Endodermal cell (in vitro differentiated cells): ENCODE measurements at regions not wholly inside any gene's neighbourhood (a gene's known extent, or its start where the extent isn't known, plus 50 kb on each side); places are given as distances from the start of the nearest gene placed in this dataset.

Experiments used
- DNase-seq: peaks from one replicate; pipeline ENCODE4 v3.0.0-alpha.2; 2017
- H3K27ac ChIP-seq: 2 replicates; pipeline ENCODE4 v1.5.1; 2013; ENCODE audit warnings: mild to moderate bottlenecking, low read depth, low read length, moderate library complexity
- H3K27me3 ChIP-seq: 2 replicates; pipeline ENCODE4 v1.6.1; 2013; ENCODE audit warnings: mild to moderate bottlenecking, low read length, moderate library complexity; ENCODE audit not compliant: insufficient read depth, control insufficient read depth, poor library complexity, severe bottlenecking
- H3K36me3 ChIP-seq: 2 replicates; pipeline ENCODE4 v1.7.0; 2013; ENCODE audit warnings: mild to moderate bottlenecking, low read length, moderate library complexity; ENCODE audit not compliant: control insufficient read depth, insufficient read depth
- H3K4me1 ChIP-seq: one replicate; pipeline ENCODE4 v1.7.0; 2013; ENCODE audit warnings: low read length; ENCODE audit not compliant: control insufficient read depth, insufficient read depth
- H3K4me3 ChIP-seq: 2 replicates; pipeline ENCODE4 v1.5.1; 2013; ENCODE audit warnings: mild to moderate bottlenecking, low read length, moderate library complexity
- H3K9ac ChIP-seq: 2 replicates; pipeline ENCODE4 v1.6.1; 2013; ENCODE audit warnings: mild to moderate bottlenecking, low read length, moderate library complexity; ENCODE audit not compliant: poor library complexity, severe bottlenecking; ENCODE audit errors: extremely low read depth
- H3K9me3 ChIP-seq: 2 replicates; pipeline ENCODE4 v1.6.1; 2013; ENCODE audit warnings: mild to moderate bottlenecking, low read length, moderate library complexity; ENCODE audit not compliant: control insufficient read depth
- H3K27ac Mint-ChIP-seq: 2 replicates; pipeline ENCODE4 v1.8.0; 2020; ENCODE audit warnings: mixed read lengths
- H3K27me3 Mint-ChIP-seq: 2 replicates; pipeline ENCODE4 v1.8.0; 2021; ENCODE audit warnings: mild to moderate bottlenecking, mixed read lengths; ENCODE audit not compliant: insufficient read depth
- H3K36me3 Mint-ChIP-seq: 2 replicates; pipeline ENCODE4 v1.8.0; 2020; ENCODE audit warnings: low read depth, mixed read lengths
- H3K4me1 Mint-ChIP-seq: 2 replicates; pipeline ENCODE4 v1.8.0; 2020; ENCODE audit warnings: mixed read lengths
- H3K4me3 Mint-ChIP-seq: 2 replicates; pipeline ENCODE4 v1.8.0; 2020; ENCODE audit warnings: mild to moderate bottlenecking, moderate library complexity, mixed read lengths
- H3K9me3 Mint-ChIP-seq: 2 replicates; pipeline ENCODE4 v1.8.0; 2020; ENCODE audit warnings: mild to moderate bottlenecking, mixed read lengths
- WGBS, 2 experiments: methylation state at CpG; one replicate each; pipeline versions ENCODE4 v1.1.5 to v1.1.7; 2013; ENCODE audit warnings: missing lambda C conversion rate in 2 of 2, mixed read lengths in 1 of 2; ENCODE audit not compliant: insufficient coverage in 1 of 2, insufficient read length in 1 of 2; 5-methylcytosine and 5-hydroxymethylcytosine counted together
- TF ChIP-seq, protein P1 (sequence below): fragments of 200-600 bp; sonication (generic); conservative IDR thresholded peaks from 2 replicates; pipeline ENCODE4 v1.5.0; 2021; ENCODE audit warnings: antibody characterized with exemption, mild to moderate bottlenecking

DNA sequence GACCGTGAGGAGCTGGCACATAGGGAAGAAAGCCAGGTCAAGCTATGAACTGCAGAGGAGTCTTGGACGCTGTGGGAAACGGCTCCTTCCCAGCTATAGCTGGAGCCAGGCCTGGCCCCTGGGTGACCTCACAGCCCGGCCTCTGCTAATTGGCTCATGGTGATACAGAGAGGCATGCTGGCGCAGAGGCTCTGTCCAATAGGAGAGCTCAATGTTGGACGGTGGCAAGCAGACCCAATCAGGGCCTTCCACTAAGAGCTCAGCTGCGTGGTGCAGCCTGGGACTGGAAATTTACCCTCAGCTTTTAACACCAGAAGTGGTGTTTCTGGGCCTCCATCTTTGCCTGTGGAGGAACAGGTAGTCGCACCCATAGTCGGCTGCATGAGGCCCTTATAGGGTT, 64.4 kb upstream of the GRHL3 start:
- Histone ChIP-seq H3K9me3 (no peaks in the 10 kb centered on the region), H3K4me3 (no peak overlapping the region), H3K9ac (no peak overlapping the region), H3K4me1 (no peaks in the 10 kb centered on the region), H3K27me3 (no peaks in the 10 kb centered on the region), H3K36me3 (no peaks in the 10 kb centered on the region), H3K27ac (no peak overlapping the region)
- H3K4me1 Mint-ChIP-seq: no peaks in the 10 kb centered on the region
- peak; percentile 60 for DNase-seq
- no peak overlapping the region for H3K4me3 Mint-ChIP-seq
- H3K36me3 Mint-ChIP-seq: no peaks in the 10 kb centered on the region
- 87 to 88% methylated on average over 9 of the region's 9 CpGs for WGBS, 2 experiments
- no peaks in the 10 kb centered on the region for H3K27me3 Mint-ChIP-seq
- H3K9me3 Mint-ChIP-seq: no peaks in the 10 kb centered on the region
- no peak overlapping the region for H3K27ac Mint-ChIP-seq
- TF ChIP-seq, protein P1, sequence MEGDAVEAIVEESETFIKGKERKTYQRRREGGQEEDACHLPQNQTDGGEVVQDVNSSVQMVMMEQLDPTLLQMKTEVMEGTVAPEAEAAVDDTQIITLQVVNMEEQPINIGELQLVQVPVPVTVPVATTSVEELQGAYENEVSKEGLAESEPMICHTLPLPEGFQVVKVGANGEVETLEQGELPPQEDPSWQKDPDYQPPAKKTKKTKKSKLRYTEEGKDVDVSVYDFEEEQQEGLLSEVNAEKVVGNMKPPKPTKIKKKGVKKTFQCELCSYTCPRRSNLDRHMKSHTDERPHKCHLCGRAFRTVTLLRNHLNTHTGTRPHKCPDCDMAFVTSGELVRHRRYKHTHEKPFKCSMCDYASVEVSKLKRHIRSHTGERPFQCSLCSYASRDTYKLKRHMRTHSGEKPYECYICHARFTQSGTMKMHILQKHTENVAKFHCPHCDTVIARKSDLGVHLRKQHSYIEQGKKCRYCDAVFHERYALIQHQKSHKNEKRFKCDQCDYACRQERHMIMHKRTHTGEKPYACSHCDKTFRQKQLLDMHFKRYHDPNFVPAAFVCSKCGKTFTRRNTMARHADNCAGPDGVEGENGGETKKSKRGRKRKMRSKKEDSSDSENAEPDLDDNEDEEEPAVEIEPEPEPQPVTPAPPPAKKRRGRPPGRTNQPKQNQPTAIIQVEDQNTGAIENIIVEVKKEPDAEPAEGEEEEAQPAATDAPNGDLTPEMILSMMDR: no peak

DNA sequence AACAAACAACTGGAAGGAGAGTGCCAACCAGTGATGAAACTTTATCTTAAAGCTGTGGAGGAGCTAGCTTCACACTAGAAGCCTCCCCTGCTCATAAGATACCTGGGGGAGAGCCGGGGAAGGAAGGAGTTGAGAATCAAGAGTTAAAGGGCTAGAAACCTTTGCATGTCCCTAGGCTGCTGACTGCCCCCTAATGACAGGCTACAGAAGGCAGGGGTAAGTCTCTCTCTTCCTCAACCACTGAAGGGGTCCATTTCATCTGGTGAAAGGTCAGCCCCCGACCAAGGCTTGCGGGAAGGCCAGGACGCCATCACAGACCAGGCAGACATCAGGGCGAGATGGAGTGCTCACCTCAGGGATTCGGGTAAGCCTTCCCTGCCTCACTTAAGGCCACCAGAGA, 65.6 kb upstream of the GRHL3 start:
- TF ChIP-seq, protein P1: peak; percentile 71
- H3K9me3 Mint-ChIP-seq: no peaks in the 10 kb centered on the region
- H3K27ac Mint-ChIP-seq: no peak overlapping the region
- H3K9me3 ChIP-seq: no peaks in the 10 kb centered on the region
- no peak overlapping the region for H3K4me3 Mint-ChIP-seq
- no peaks in the 10 kb centered on the region for H3K27me3 Mint-ChIP-seq
- H3K27ac ChIP-seq: no peak overlapping the region
- no peaks in the 10 kb centered on the region for H3K4me1 ChIP-seq
- no peaks in the 10 kb centered on the region for H3K27me3 ChIP-seq
- H3K4me3 ChIP-seq: no peak overlapping the region
- H3K36me3 ChIP-seq: no peaks in the 10 kb centered on the region
- peak; percentile 71 for DNase-seq
- H3K9ac ChIP-seq: no peak overlapping the region
- H3K36me3 Mint-ChIP-seq: no peaks in the 10 kb centered on the region
- H3K4me1 Mint-ChIP-seq: no peaks in the 10 kb centered on the region
- WGBS, 2 experiments: 87 to 92% methylated on average over 5 to 6 of the region's 6 CpGs

DNA sequence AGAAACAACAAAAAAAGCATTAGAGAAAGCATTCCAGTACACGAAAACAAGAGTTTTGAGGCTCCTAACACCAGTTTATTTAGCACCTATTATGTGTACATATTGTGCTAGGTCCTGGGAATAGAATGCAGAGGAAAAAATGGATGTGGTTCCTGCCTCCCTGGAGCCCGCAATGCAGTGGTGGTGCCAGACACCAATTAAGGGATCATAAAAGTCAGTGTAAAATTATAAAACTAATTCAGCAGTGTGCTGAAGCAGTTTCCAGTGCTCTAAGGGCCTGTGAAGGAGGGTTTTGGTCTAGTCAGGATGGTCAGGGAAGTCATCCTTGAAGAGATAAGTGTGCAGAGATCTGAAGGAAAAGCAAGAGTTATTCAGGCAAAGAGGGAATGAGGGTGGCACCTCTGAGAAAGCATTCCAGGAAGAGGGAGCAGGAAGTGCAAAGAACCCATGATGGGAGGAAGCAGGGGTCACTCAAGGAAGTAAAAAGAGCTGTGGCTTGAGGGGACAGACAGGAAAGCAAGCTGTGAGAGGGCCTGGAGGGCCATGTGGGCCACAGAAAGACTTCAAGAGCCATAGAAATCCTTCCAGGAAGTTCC, 65.2 kb upstream of the IFNLR1 start:
- Mint-ChIP-seq H3K4me1 (no peaks in the 10 kb centered on the region), H3K9me3 (no peaks in the 10 kb centered on the region), H3K4me3 (no peak overlapping the region), H3K36me3 (no peaks in the 10 kb centered on the region), H3K27me3 (no peaks in the 10 kb centered on the region), H3K27ac (no peak overlapping the region)
- H3K4me3 ChIP-seq: no peak overlapping the region
- 80 to 89% methylated on average over 1 to 2 of the region's 2 CpGs for WGBS, 2 experiments
- no peak for DNase-seq
- H3K9ac ChIP-seq: no peak overlapping the region
- H3K9me3 ChIP-seq: no peaks in the 10 kb centered on the region
- H3K4me1 ChIP-seq: no peaks in the 10 kb centered on the region
- TF ChIP-seq, protein P1: no peak
- no peaks in the 10 kb centered on the region for H3K36me3 ChIP-seq
- H3K27ac ChIP-seq: no peak overlapping the region
- no peaks in the 10 kb centered on the region for H3K27me3 ChIP-seq
